B cell (primary cell): ENCODE measurements at regions not wholly inside any gene's neighbourhood (a gene's known extent, or its start where the extent isn't known, plus 50 kb on each side); places are given as distances from the start of the nearest gene placed in this dataset.

Experiments used
- ATAC-seq: fragments of 200-7000 bp; cut with Tn5 transposase; one replicate; pipeline ENCODE4 v1.10.0; 2021; ENCODE audit warnings: low read depth, mild to moderate bottlenecking, moderate number of reproducible peaks, moderate library complexity
- CTCF ChIA-PET: fragments of 350-600 bp; sonication (Branson Sonifier 250); formaldehyde crosslinking; loops from one replicate; lab custom pipeline; 2021; ENCODE audit warnings: antibody characterized with exemption, inconsistent platforms; lab: Charles Lee
- POLR2A ChIA-PET: fragments of 350-600 bp; sonication (Branson Sonifier 250); formaldehyde crosslinking; loops from one replicate; lab custom pipeline; 2021; ENCODE audit warnings: antibody characterized with exemption; lab: Charles Lee
- DNase-seq: peaks from one replicate; pipeline ENCODE4 v3.0.0; 2013
- H2AFZ ChIP-seq: 2 replicates; pipeline ENCODE4 v1.6.1; 2012; ENCODE audit warnings: mild to moderate bottlenecking, low read depth, low read length; ENCODE audit not compliant: insufficient read depth, poor library complexity, severe bottlenecking
- H3K27ac ChIP-seq, 2 donors: 1 replicate in 1 of 2; 2 replicates in 1 of 2; pipeline ENCODE4 v1.5.1; 2012 to 2013; ENCODE audit warnings: low read length in 2 of 2, mild to moderate bottlenecking in 2 of 2, moderate library complexity in 1 of 2
- H3K27me3 ChIP-seq, 4 experiments: fragments of 200-600 bp in 1 of 4; sonication (generic) in 1 of 4; replicated peaks in 1 of 4; 1 replicate in 2 of 4; 2 replicates in 2 of 4; pipeline versions ENCODE4 v1.6.1 to v1.7.0; 2013 to 2016; ENCODE audit warnings: low read length in 3 of 4, mild to moderate bottlenecking in 2 of 4, mixed read lengths in 1 of 4, moderate library complexity in 1 of 4; ENCODE audit not compliant: insufficient read depth in 4 of 4, control insufficient read depth in 3 of 4; ENCODE audit errors: control extremely low read depth in 1 of 4
- H3K36me3 ChIP-seq, 2 experiments: replicated peaks in 1 of 2; 1 replicate in 1 of 2; 2 replicates in 1 of 2; pipeline versions ENCODE4 v1.6.1 to v1.7.1; 2013; ENCODE audit warnings: low read length in 1 of 2; ENCODE audit not compliant: insufficient read depth in 2 of 2, control insufficient read depth in 1 of 2; ENCODE audit errors: control extremely low read depth in 1 of 2, extremely low read depth in 1 of 2
- H3K4me1 ChIP-seq, 2 donors: fragments of 200-600 bp in 1 of 2; sonication (generic) in 1 of 2; 1 replicate in 1 of 2; 2 replicates in 1 of 2; pipeline versions ENCODE4 v1.5.1 to v1.6.1; 2013 to 2017; ENCODE audit warnings: low read length in 2 of 2; ENCODE audit not compliant: control insufficient read depth in 2 of 2, insufficient read depth in 2 of 2
- H3K4me2 ChIP-seq: replicated peaks from 2 replicates; pipeline ENCODE3; 2012; ENCODE audit warnings: mild to moderate bottlenecking, low read depth, low read length; ENCODE audit not compliant: poor library complexity, severe bottlenecking
- H3K4me3 ChIP-seq, 5 experiments: fragments of 200-600 bp in 1 of 5; sonication (generic) in 1 of 5; 1 replicate in 3 of 5; 2 replicates in 2 of 5; pipeline versions ENCODE4 v1.5.1 to v1.7.0; 2011 to 2016; ENCODE audit warnings: low read length in 4 of 5, mild to moderate bottlenecking in 4 of 5, low read depth in 2 of 5, control low read depth in 1 of 5, moderate library complexity in 1 of 5; ENCODE audit not compliant: insufficient read depth in 1 of 5; ENCODE audit errors: control extremely low read depth in 1 of 5, extremely low read depth in 1 of 5
- H3K79me2 ChIP-seq: fragments of 200-600 bp; sonication (generic); one replicate; pipeline ENCODE4 v1.6.0; 2016; ENCODE audit warnings: low read length; ENCODE audit not compliant: control insufficient read depth, insufficient read depth
- H3K9ac ChIP-seq: fragments of 200-600 bp; sonication (generic); 2 replicates; pipeline ENCODE4 v1.6.1; 2017; ENCODE audit warnings: mild to moderate bottlenecking, low read length, moderate library complexity
- H3K9me3 ChIP-seq, 3 donors: one replicate each; pipeline versions ENCODE4 v1.6.1 to v1.7.1; 2013; ENCODE audit warnings: low read length in 2 of 3; ENCODE audit not compliant: control insufficient read depth in 2 of 3, insufficient read depth in 1 of 3; ENCODE audit errors: control extremely low read depth in 1 of 3
- H4K20me1 ChIP-seq: 2 replicates; pipeline ENCODE4 v1.6.0; 2012; ENCODE audit warnings: mild to moderate bottlenecking, low read length; ENCODE audit not compliant: insufficient read depth, control insufficient read depth, poor library complexity, severe bottlenecking
- H3K27ac Mint-ChIP-seq: one replicate; pipeline ENCODE4 v1.8.0; 2021; ENCODE audit warnings: mixed read lengths
- H3K27me3 Mint-ChIP-seq: one replicate; pipeline ENCODE4 v1.8.0; 2021; ENCODE audit warnings: mixed read lengths
- H3K4me1 Mint-ChIP-seq: one replicate; pipeline ENCODE4 v1.8.0; 2021; ENCODE audit warnings: mixed read lengths
- H3K4me3 Mint-ChIP-seq: one replicate; pipeline ENCODE4 v1.8.0; 2021; ENCODE audit warnings: mixed read lengths
- H3K9me3 Mint-ChIP-seq: one replicate; pipeline ENCODE4 v1.8.0; 2022; ENCODE audit warnings: mixed read lengths; ENCODE audit not compliant: insufficient read depth
- EZH2 ChIP-seq: IDR thresholded peaks from 2 replicates; pipeline ENCODE4 v1.6.1; 2012; ENCODE audit warnings: borderline replicate concordance, low read depth, mild to moderate bottlenecking, moderate library complexity, low read length; ENCODE audit not compliant: insufficient read depth, poor library complexity, severe bottlenecking
- WGBS: methylation state at CpG from one replicate; pipeline ENCODE4 v1.1.5; 2013; ENCODE audit warnings: missing lambda C conversion rate; ENCODE audit not compliant: insufficient coverage; 5-methylcytosine and 5-hydroxymethylcytosine counted together
- intact Hi-C: fragments of 100-400 bp; cut with micrococcal nuclease; formaldehyde crosslinking; loops from one replicate; pipeline ENCODE4 v1.10.0; 2022
- TF ChIP-seq, protein P1 (sequence below): fragments of 200-600 bp; IDR thresholded peaks from one replicate; pipeline ENCODE4 v1.8.0; 2022; ENCODE audit warnings: antibody characterized with exemption, mild to moderate bottlenecking

- peaks cover 49% of the 10 kb centered on the region for H3K27me3 Mint-ChIP-seq
- POLR2A ChIA-PET: no interaction called here
Observed at GRCh38 chr7:142612237-142612881, 136.9 kb upstream of the PRSS1 start.

GRCh38 chr7:142611566-142612236, 137.6 kb upstream of the PRSS1 start:
- H3K79me2 ChIP-seq: no peaks in the 10 kb centered on the region
- no peak for TF ChIP-seq EZH2
- TF ChIP-seq, protein P1, sequence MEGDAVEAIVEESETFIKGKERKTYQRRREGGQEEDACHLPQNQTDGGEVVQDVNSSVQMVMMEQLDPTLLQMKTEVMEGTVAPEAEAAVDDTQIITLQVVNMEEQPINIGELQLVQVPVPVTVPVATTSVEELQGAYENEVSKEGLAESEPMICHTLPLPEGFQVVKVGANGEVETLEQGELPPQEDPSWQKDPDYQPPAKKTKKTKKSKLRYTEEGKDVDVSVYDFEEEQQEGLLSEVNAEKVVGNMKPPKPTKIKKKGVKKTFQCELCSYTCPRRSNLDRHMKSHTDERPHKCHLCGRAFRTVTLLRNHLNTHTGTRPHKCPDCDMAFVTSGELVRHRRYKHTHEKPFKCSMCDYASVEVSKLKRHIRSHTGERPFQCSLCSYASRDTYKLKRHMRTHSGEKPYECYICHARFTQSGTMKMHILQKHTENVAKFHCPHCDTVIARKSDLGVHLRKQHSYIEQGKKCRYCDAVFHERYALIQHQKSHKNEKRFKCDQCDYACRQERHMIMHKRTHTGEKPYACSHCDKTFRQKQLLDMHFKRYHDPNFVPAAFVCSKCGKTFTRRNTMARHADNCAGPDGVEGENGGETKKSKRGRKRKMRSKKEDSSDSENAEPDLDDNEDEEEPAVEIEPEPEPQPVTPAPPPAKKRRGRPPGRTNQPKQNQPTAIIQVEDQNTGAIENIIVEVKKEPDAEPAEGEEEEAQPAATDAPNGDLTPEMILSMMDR: no peak
- Mint-ChIP-seq H3K4me3 (no peak overlapping the region), H3K9me3 (no peaks in the 10 kb centered on the region), H3K27me3 (peaks cover 50% of the 10 kb centered on the region), H3K4me1 (no peaks in the 10 kb centered on the region), H3K27ac (no peak overlapping the region)
- ChIA-PET POLR2A (no interaction called here), CTCF (interaction anchor here (1.0 to 1.2 kb wide), 2 partner anchors 26 to 381 kb away, joined by 3 to 5 read pairs; no protein-coding TSS in a partner anchor)
- peaks cover 0 to 8% (median 0%) of the 10 kb centered on the region in 4 experiments for H3K27me3 ChIP-seq
- ATAC-seq (no peak), DNase-seq (no peak)
- H3K36me3 ChIP-seq: no peaks in the 10 kb centered on the region
- 83% methylated on average over 6 of the region's 8 CpGs for WGBS
- intact Hi-C loops: no loop called here
- H3K4me1 ChIP-seq: no peaks in the 10 kb centered on the region
- no peaks in the 10 kb centered on the region for H4K20me1 ChIP-seq
- H2AFZ ChIP-seq: no peak overlapping the region
- H3K9ac ChIP-seq: no peak overlapping the region
- no peak overlapping the region for H3K4me3 ChIP-seq
- H3K4me2 ChIP-seq: no peak overlapping the region
- H3K9me3 ChIP-seq: no peaks in the 10 kb centered on the region
- no peak overlapping the region for H3K27ac ChIP-seq

More at GRCh38 chr7:142612237-142612881, 136.9 kb upstream of the PRSS1 start:
- no peak overlapping the region for H3K4me3 ChIP-seq
- H3K79me2 ChIP-seq: no peaks in the 10 kb centered on the region
- H3K27ac Mint-ChIP-seq: no peak overlapping the region
- H3K27me3 ChIP-seq: peaks cover 0 to 8% (median 0%) of the 10 kb centered on the region in 4 experiments
- no peaks in the 10 kb centered on the region for H3K36me3 ChIP-seq
- DNase-seq (no peak), ATAC-seq (no peak)
- intact Hi-C loops: no loop called here
- no peak overlapping the region for H3K4me3 Mint-ChIP-seq
- H3K4me1 Mint-ChIP-seq: no peaks in the 10 kb centered on the region
- H3K4me2 ChIP-seq: no peak overlapping the region
- H4K20me1 ChIP-seq: no peaks in the 10 kb centered on the region
- TF ChIP-seq EZH2: no peak
- TF ChIP-seq, protein P1: no peak
- CTCF ChIA-PET: no interaction called here
- no peaks in the 10 kb centered on the region for H3K9me3 Mint-ChIP-seq
- H2AFZ ChIP-seq: no peak overlapping the region
- no peaks in the 10 kb centered on the region for H3K4me1 ChIP-seq
- WGBS: no CpG with 5 or more reads among the region's 1 CpG
- H3K9ac ChIP-seq: no peak overlapping the region
- no peaks in the 10 kb centered on the region for H3K9me3 ChIP-seq
- H3K27ac ChIP-seq: no peak overlapping the region
